ENCODE measurements at regions not wholly inside any gene's neighbourhood (a gene's known extent, or its start where the extent isn't known, plus 50 kb on each side); places are given as distances from the start of the nearest gene placed in this dataset.

DNA sequence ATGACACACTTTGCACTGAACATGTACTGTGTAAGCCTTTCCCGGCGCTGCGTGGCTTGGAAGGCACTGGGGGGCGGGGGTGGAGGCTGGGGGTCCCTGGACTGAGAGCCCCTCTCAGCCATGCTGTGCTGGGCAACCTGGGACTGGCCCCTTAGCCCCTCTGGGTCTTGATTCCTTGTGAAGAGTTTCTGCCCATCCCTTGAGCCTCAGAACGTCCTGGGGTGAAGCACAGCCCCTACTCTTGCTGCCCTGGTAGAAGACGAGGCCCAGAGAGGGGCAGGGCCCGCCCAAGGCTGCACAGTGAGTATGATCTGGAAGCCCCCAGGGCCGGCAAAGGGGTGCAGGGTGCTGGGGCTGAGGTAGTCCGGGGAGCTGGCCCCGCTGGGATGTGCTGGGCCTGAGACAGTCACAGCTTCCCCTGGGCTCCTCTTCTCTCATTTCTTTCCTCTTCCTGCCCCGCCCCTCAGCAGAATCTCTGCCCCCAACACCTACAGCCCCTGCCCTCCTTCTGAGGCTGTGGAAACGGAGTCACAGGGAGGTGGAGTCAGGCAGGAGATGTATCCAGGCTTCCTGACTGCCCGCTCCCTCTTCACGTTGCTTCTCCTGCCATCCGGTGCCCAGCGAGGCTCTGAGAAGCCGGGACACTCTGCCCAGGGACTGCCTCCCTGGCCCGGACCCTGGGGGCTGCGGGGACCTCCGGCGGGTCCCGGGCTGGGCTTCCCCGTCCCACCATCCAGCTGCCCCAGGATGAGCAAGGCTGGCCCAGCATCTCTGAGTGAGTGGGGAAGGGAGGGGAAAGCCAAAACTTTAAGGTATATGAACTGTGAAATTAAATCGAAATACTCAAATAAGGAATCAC lies 60.5 kb downstream of the UNCX start:
- DNase-seq (ENCODE audit: low read depth, low spot score), result no peak
- WGBS (ENCODE audit: insufficient coverage, insufficient read length), result no CpG with 5 or more reads among the region's 24 CpGs

DNA sequence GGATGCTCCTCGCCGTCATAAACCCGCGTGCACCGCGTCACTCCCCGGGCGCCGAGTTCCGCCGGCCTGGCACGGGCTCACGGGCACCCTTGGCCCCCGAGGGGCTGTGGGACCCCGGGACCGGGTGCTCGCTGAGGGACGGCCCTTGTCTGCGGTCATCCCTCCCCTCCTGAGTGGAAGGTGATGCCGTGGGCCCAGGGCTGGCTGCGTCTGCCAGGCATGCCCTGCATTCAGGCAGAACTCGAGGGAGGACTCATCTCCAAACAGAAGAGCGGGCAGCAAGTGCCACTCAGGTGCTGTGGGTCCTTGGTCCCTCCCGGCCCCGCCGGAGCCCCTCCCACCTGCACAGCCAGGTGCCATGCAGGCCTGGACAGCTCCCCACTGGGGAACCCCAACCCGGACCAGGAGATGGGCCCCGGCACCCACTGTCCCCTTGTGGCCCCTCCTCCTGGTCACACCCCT lies 61.3 kb downstream of the UNCX start:
- Histone ChIP-seq H3K9me3 (ENCODE audit: control insufficient read depth, insufficient read depth, low read length) (no peaks in the 10 kb centered on the region), H3K27ac (ENCODE audit: low read length) (no peak overlapping the region), H3K36me3 (ENCODE audit: control insufficient read depth, insufficient read depth, low read length) (no peaks in the 10 kb centered on the region), H3K4me3 (ENCODE audit: low read length) (no peak overlapping the region), H3K4me1 (ENCODE audit: control insufficient read depth, insufficient read depth, low read length) (peaks cover 1% of the 10 kb centered on the region; the same call in 1 of the 2 replicates), H3K27me3 (ENCODE audit: control insufficient read depth, insufficient read depth, low read length) (peaks cover 1% of the 10 kb centered on the region; the same call in 1 of the 2 replicates)
- WGBS (ENCODE audit: insufficient coverage, insufficient read length), result no CpG with 5 or more reads among the region's 28 CpGs
- no peak for DNase-seq (ENCODE audit: low read depth, low spot score)

More for the DNA sequence above, 60.5 kb downstream of the UNCX start:
- H3K27ac ChIP-seq (ENCODE audit: low read length), result no peak overlapping the region
- H3K9me3 ChIP-seq (ENCODE audit: control insufficient read depth, insufficient read depth, low read length), result no peaks in the 10 kb centered on the region
- no peaks in the 10 kb centered on the region for H3K36me3 ChIP-seq (ENCODE audit: control insufficient read depth, insufficient read depth, low read length)
- peaks cover 1% of the 10 kb centered on the region; the same call in 1 of the 2 replicates for H3K27me3 ChIP-seq (ENCODE audit: control insufficient read depth, insufficient read depth, low read length)
- H3K4me3 ChIP-seq (ENCODE audit: low read length), result no peak overlapping the region; the same call in 1 of the 2 replicates
- H3K4me1 ChIP-seq (ENCODE audit: control insufficient read depth, insufficient read depth, low read length), result peaks cover 1% of the 10 kb centered on the region; the same call in 1 of the 2 replicates

DNA sequence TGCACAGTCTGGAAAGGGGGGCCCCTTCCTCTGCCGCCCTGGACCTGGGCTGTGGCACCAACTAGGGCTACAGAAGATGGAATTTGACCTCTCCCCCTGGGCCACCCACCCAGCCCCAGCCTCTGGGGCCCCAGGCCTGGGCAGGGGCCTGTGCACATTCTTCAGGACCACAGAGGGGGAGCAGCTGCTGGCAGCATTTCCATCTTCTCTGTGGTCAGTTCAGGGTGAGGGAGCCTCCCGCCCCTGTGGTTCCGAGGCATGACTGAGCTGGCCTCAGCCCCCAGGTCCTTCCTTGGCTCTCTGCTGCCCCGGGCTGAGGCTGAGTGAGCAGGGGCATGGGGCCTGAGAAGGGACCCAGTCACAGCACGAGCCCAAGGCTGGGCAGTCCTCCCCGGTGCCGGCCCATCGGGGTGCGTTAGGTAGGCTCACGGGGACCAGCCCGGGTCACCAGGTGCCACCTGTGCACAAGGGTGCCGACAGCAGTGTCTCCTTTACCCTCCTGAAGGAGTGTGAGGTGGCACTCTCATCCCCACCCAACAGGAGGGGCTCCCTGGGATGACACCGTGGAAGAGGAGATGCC lies 63.2 kb downstream of the UNCX start:
- no peak overlapping the region for H3K4me3 ChIP-seq (ENCODE audit: low read length)
- H3K36me3 ChIP-seq (ENCODE audit: control insufficient read depth, insufficient read depth, low read length), result no peaks in the 10 kb centered on the region
- WGBS (ENCODE audit: insufficient coverage, insufficient read length), result no CpG with 5 or more reads among the region's 13 CpGs
- H3K27ac ChIP-seq (ENCODE audit: low read length), result no peak overlapping the region
- peaks cover 1% of the 10 kb centered on the region; the same call in 1 of the 2 replicates for H3K4me1 ChIP-seq (ENCODE audit: control insufficient read depth, insufficient read depth, low read length)
- no peak for DNase-seq (ENCODE audit: low read depth, low spot score)
- no peaks in the 10 kb centered on the region for H3K9me3 ChIP-seq (ENCODE audit: control insufficient read depth, insufficient read depth, low read length)
- H3K27me3 ChIP-seq (ENCODE audit: control insufficient read depth, insufficient read depth, low read length), result no peaks in the 10 kb centered on the region

DNA sequence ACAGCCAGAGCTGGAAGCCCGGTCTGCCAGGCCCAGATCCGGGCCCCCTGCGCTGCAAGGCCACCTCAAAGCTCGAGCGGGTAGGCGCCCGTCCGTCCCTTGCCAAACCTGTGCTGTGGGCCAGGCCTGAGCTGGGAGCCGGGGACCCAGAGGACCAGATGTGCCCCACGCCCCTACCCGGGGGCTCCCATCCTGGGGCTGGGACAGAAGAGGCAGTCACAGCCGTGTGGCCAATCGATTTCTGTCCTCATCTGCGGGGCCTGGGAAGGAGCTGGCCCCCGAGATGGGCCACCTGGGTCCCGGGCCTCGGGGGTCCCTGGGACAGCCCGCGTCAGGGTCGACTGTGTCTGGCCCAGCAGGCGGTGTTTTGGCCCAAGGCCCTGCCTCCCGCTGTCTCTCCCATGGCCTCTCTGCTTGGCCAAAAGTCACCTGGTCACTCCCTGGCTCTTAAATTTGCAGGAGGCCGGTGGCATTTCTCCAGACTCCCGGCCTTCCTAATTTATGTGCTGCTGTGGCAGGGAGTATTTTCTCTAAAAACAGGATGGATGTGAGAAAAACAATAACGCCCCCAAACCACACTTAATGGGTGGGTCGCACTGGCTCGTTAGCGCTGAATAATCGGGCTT lies 63.8 kb downstream of the UNCX start:
- Histone ChIP-seq H3K36me3 (ENCODE audit: control insufficient read depth, insufficient read depth, low read length) (no peaks in the 10 kb centered on the region), H3K27ac (ENCODE audit: low read length) (no peak overlapping the region), H3K4me3 (ENCODE audit: low read length) (no peak overlapping the region), H3K9me3 (ENCODE audit: control insufficient read depth, insufficient read depth, low read length) (no peaks in the 10 kb centered on the region), H3K4me1 (ENCODE audit: control insufficient read depth, insufficient read depth, low read length) (peaks cover 1% of the 10 kb centered on the region; the same call in 1 of the 2 replicates), H3K27me3 (ENCODE audit: control insufficient read depth, insufficient read depth, low read length) (no peaks in the 10 kb centered on the region)
- DNase-seq (ENCODE audit: low read depth, low spot score), result no peak
- WGBS (ENCODE audit: insufficient coverage, insufficient read length), result no CpG with 5 or more reads among the region's 29 CpGs

DNA sequence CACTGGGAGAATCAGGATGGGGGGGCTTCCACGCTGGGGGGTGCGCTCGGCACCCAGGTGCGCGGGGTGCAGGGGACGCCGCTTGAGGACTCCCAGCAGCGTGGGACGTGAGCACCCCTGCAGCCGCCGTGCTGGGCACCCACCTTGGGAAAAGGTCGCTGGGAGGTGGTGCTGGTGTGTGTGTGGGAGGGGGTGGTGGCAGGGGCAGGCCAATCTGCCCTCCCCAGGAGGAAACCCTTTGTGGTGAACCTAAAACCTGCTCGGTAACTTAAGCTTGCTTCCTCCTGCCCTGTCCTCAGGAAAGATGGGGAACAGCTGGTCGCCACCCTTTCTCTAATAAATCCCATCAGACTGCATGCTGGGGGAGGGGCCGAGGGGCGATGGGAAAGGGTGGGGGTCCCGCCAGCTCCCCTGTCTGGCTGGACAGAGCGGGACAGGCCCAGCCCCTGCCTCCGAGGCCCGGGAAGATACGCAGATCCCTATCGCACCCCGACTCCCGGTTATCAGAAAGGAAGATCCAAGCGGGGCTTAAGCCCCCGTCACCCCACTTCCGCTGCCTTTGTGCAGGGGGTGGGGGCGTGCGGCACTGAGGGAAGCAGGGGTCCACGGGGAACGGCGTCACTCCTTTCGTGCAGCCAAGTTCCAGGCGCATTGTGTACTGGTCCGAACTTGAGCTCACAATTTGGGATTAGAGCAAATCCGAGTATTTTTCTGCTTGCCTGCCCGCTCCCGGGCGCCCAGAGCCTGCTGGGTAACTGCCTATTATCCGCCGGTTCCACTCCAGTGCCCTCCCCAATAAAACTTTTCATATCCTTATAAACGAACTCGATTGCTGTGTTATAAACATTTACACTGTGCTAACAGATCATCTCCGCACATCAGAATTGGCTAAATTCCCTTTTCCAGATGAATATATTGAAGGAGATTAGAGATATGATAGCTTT lies 64.6 kb downstream of the UNCX start:
- H3K36me3 ChIP-seq (ENCODE audit: control insufficient read depth, insufficient read depth, low read length), result no peaks in the 10 kb centered on the region
- WGBS (ENCODE audit: insufficient coverage, insufficient read length), result 100% methylated on average over 3 of the region's 44 CpGs
- H3K4me1 ChIP-seq (ENCODE audit: control insufficient read depth, insufficient read depth, low read length), result peaks cover 1% of the 10 kb centered on the region; the same call in 1 of the 2 replicates
- DNase-seq (ENCODE audit: low read depth, low spot score), result no peak
- H3K4me3 ChIP-seq (ENCODE audit: low read length), result no peak overlapping the region
- H3K27me3 ChIP-seq (ENCODE audit: control insufficient read depth, insufficient read depth, low read length), result no peaks in the 10 kb centered on the region
- no peaks in the 10 kb centered on the region for H3K9me3 ChIP-seq (ENCODE audit: control insufficient read depth, insufficient read depth, low read length)
- H3K27ac ChIP-seq (ENCODE audit: low read length), result no peak overlapping the region

DNA sequence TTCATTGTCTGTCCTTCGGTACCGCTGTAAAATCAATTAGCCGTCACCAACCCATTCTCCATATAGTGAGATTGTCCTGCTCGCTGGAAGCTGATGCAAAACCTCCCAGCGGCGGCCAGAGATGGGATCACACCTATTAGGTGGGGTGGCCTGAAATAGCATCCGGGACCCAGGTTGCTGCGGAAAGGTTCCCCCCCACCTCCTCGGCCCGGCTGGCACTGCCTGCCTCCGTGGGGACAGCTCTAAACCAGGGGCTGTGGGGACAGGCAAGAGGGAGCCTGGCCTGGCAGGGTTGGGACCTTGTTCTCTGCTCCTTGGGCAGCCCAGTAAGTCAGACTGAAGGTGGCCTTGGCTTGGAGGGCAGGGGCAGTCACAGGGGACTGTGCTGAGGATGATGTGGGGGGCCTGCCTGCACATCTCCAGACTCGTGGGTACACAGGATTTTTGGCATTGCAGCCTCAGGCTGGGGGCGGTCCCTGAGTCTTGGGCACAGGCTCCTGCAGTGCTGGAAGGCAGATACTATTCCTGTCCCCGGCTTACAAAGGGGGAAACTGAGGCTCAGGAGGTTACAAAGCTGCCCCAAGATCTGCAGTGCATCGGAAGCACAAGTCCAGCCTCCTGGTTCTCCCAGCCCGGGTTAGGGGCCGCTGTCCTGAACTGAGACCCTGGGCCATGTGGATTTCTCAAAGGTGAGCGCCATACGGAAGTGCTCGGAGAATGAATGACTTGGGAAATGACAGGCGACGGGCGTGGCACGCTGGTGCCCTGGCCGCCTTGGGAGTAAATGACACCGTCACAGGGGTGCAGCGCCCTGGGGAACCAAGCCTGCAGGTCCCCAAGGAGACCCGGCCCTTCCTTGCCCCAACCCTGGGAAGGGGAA lies 65.6 kb downstream of the UNCX start:
- Histone ChIP-seq H3K4me3 (ENCODE audit: low read length) (no peak overlapping the region), H3K9me3 (ENCODE audit: control insufficient read depth, insufficient read depth, low read length) (no peaks in the 10 kb centered on the region), H3K4me1 (ENCODE audit: control insufficient read depth, insufficient read depth, low read length) (peaks cover 1% of the 10 kb centered on the region; the same call in 1 of the 2 replicates), H3K27me3 (ENCODE audit: control insufficient read depth, insufficient read depth, low read length) (no peaks in the 10 kb centered on the region), H3K36me3 (ENCODE audit: control insufficient read depth, insufficient read depth, low read length) (no peaks in the 10 kb centered on the region), H3K27ac (ENCODE audit: low read length) (no peak overlapping the region)
- no peak for DNase-seq (ENCODE audit: low read depth, low spot score)
- no CpG with 5 or more reads among the region's 28 CpGs for WGBS (ENCODE audit: insufficient coverage, insufficient read length)

DNA sequence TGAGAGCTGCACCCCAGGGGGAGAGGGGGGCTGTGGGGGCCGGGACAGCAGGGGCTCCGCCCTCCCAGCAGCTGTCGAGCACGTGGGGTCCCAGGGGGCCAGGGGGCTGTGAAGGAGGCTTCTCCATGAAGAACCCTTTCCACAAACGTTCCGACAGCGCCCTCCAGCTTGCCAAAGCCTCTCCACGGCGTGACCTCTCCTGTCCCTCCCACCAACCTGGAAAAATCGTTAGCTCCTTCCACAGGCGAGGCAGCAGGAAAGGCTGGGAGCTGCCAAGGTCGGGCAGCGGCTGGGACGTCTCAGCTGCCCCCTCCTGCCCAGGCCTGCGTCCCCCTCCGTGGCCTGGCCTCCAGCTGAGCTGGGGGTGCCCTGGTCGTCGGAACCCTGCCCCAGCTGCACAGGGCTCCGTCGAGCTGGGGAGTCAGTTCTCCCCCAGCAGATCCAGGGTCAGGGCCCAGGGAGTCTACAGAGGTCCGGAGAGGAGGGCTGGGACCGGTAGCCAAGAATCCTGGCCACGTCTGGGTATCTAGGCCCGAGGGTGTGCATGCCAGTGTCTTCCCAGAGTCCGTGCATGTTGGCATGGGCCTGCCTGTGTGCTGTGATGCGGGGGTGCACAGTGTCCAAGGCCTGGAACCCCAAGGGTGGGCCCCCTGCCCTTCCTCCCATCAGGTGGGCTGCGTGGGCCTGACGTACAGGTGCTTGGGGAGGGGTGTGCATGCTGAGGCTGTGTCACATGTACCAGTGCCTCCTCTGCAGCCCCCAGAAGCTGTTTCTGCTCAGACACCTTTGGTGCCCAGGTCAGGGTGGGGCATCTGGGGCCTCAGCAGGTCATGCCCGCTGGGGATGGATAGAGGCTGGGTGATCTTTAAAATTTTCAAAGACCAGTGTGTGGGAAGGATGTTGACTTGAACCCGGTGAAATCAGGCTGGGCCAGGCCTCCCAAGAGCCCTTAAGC lies 66.5 kb downstream of the UNCX start:
- Histone ChIP-seq H3K36me3 (ENCODE audit: control insufficient read depth, insufficient read depth, low read length) (no peaks in the 10 kb centered on the region), H3K9me3 (ENCODE audit: control insufficient read depth, insufficient read depth, low read length) (no peaks in the 10 kb centered on the region), H3K27me3 (ENCODE audit: control insufficient read depth, insufficient read depth, low read length) (no peaks in the 10 kb centered on the region), H3K4me3 (ENCODE audit: low read length) (no peak overlapping the region), H3K27ac (ENCODE audit: low read length) (no peak overlapping the region), H3K4me1 (ENCODE audit: control insufficient read depth, insufficient read depth, low read length) (peaks cover 1% of the 10 kb centered on the region; the same call in 1 of the 2 replicates)
- no CpG with 5 or more reads among the region's 30 CpGs for WGBS (ENCODE audit: insufficient coverage, insufficient read length)
- no peak for DNase-seq (ENCODE audit: low read depth, low spot score)

DNA sequence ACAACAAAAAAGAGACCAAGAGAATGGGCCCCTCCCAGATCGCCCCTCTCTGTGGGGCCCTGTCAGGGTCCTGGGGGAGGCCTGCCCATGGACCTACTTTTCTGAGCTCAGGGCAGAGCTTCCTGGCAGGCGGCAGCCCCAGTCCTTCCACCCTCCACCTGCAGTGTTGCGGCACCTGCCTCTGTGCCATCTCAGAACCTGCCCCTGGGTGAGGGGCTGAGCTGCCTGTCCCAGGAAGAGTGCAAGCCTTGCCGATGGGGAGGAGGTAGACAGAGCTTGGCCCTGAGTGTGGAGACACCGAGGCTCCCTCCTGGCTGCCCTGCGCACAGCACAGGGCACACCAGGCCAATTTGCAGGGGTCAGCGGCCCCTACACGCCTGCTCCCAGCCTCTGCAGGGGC lies 67.5 kb downstream of the UNCX start:
- WGBS (ENCODE audit: insufficient coverage, insufficient read length), result no CpG with 5 or more reads among the region's 8 CpGs

More for the DNA sequence above, 67.5 kb downstream of the UNCX start:
- Histone ChIP-seq H3K36me3 (ENCODE audit: control insufficient read depth, insufficient read depth, low read length) (no peaks in the 10 kb centered on the region), H3K27ac (ENCODE audit: low read length) (no peak overlapping the region), H3K9me3 (ENCODE audit: control insufficient read depth, insufficient read depth, low read length) (no peaks in the 10 kb centered on the region), H3K27me3 (ENCODE audit: control insufficient read depth, insufficient read depth, low read length) (no peaks in the 10 kb centered on the region), H3K4me1 (ENCODE audit: control insufficient read depth, insufficient read depth, low read length) (peaks cover 1% of the 10 kb centered on the region; the same call in 1 of the 2 replicates), H3K4me3 (ENCODE audit: low read length) (no peak overlapping the region)
- DNase-seq (ENCODE audit: low read depth, low spot score), result no peak

All from iPS DF 6.9 (cell line).